Fibroblast of the aortic adventitia (primary cell): ENCODE measurements at regions not wholly inside any gene's neighbourhood (a gene's known extent, or its start where the extent isn't known, plus 50 kb on each side); places are given as distances from the start of the nearest gene placed in this dataset.

Source experiments
- DNase-seq: peaks from one replicate; pipeline ENCODE4 v3.0.0-alpha.2; 2010; ENCODE audit warnings: low read depth
- H3K4me3 ChIP-seq: 2 replicates; pipeline ENCODE4 v1.5.1; 2011; ENCODE audit warnings: low read depth, mild to moderate bottlenecking, control low read depth, low read length, moderate library complexity
- CTCF ChIP-seq: IDR thresholded peaks from 2 replicates; pipeline ENCODE4 v1.5.1; 2011; ENCODE audit warnings: mild to moderate bottlenecking, low read length, control low read depth, inconsistent platforms; ENCODE audit not compliant: insufficient read depth

GRCh38 chr1:4086085-4086850 lies 186.2 kb upstream of the C1orf174 start:
- DNase-seq: no peak
- no peak for TF ChIP-seq CTCF
- no peak overlapping the region for H3K4me3 ChIP-seq

DNA sequence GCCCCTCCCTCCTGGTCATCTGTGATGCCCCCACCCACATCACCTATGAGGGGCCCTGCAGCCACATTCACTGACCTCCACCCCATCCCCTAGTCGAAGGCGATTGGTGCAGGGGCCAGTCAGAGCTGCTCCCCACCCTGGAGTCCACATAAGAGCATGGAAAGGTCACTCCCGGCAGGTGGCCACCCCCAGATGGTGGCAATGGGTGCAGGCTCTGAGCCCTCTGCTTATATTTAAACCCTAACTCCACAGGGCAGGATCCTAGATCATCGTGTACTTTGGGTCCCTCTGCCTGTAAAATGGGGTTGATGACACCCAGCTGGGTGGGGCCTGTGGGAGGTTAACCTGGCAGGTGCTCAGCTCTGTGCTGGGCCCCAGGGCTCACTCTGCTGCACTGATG lies 186.8 kb upstream of the C1orf174 start:
- no peak for DNase-seq
- no peak overlapping the region for H3K4me3 ChIP-seq
- TF ChIP-seq CTCF: no peak

DNA sequence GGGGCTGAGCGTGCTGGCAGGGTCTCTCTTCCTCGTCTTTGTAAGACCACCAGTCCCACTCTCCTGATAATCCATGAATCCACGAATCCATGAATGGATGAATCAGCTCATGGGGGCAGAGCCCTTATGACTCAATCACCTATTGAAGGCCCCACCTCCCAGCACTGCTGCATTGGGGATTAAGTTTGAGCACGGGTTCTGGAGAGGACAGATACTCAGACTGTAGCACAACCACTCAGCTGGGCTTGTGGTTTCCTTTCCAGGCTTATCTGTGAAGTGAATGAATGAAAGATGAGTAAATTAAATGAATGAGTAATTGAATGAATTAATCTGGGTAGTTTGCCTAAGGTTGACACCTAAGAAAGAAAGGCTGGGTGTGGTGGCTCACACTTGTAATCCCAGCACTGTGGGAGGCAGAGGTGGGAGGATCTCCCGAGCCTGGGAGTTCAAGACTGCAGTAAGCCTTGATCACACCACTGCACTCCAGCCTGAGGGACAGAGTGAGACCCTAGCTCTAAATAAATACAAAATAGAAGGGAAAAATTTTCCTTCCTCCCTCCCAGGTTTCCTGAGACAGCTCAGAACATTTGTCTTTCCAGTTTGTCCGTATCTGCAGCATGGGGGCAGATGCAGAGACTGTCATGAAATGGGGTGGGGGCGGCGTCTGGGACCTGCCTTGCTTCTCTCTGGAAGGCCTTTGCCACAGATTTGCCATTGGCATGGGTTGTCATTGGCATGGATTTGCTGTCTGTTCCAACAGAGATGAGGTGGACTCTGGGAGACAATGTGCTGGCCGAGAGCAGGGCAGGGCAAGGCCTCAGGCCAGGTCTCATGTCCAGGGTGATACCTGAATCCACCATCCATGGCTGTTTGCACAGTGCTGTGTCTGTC lies 187.7 kb upstream of the C1orf174 start:
- no peak overlapping the region for H3K4me3 ChIP-seq
- TF ChIP-seq CTCF: no peak
- no peak for DNase-seq

GRCh38 chr1:4088676-4089075 lies 188.6 kb upstream of the C1orf174 start:
- H3K4me3 ChIP-seq: no peak overlapping the region
- TF ChIP-seq CTCF: no peak
- no peak for DNase-seq

DNA sequence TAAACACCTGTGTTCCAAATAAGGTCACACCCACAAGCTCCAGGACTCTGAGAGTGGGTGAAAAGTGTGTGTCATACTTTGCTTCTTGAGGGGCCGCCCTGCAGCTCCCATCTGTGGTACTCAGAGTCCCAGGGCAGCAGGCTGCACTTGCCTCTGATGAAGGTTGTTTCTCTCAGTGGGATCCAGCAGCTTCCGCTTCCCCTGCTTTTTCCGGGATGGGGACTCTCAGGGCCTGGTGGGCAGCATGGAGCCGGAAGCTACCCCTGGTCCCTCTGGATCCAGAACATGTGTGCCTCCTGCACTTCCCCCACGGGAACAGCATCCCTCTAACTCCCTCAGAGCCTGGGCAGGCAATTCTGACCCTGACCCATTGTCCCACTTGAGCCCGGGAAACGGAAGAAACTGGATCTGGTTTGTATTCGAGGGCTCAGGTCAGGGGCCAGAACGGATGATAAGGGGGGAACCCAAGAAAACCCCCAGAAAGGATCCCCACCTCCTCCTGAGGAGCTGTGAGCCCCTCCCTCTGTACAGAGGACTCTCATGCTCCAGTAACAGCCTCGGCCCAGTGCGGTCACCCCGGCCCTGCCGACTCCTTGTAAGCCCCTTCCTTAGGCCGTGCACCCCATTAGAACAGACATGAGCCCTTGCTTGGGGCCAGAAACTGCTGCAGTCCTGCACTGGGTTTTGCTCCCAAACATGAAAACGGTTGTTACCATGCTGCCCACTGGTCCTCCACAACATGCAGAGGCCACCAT lies 189.5 kb upstream of the C1orf174 start:
- H3K4me3 ChIP-seq: no peak overlapping the region
- DNase-seq: no peak
- no peak for TF ChIP-seq CTCF

DNA sequence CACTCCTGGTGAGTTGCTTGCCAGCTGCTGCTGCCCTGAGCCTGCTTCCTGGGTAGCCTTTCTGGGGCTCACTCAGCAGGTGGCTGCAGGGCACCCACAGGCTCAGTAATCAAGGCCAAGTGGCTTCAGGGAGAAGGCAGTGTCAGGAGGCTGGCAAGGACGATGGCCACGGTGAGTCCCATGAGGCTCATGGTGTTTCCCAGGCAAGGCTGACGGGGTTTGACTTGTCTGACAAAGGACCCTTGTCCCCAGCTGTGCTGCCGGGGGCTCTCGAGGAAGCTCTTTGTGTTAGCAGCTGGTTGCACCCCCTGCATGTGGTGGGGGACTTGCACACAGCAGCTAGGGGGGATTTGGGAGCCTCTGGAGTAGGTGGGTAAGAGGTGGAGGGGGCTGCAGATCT lies 190.5 kb upstream of the C1orf174 start:
- no peak for DNase-seq
- no peak overlapping the region for H3K4me3 ChIP-seq
- TF ChIP-seq CTCF: no peak
